ENCODE measurements at regions not wholly inside any gene's neighbourhood (a gene's known extent, or its start where the extent isn't known, plus 50 kb on each side); places are given as distances from the start of the nearest gene placed in this dataset.

GRCh38 chr2:226137201-226137811, 662.3 kb downstream of the IRS1 start:
- no peak for TF ChIP-seq CBX2 (IDR thresholded peaks at IDR 0.05; ENCODE audit: borderline replicate concordance, low read depth)
- no peak for TF ChIP-seq POLR2A (IDR thresholded peaks at IDR 0.05; ENCODE audit: low read length)
- TF ChIP-seq RFX5 (IDR thresholded peaks at IDR 0.05), result no peak
- TF ChIP-seq, protein P1, sequence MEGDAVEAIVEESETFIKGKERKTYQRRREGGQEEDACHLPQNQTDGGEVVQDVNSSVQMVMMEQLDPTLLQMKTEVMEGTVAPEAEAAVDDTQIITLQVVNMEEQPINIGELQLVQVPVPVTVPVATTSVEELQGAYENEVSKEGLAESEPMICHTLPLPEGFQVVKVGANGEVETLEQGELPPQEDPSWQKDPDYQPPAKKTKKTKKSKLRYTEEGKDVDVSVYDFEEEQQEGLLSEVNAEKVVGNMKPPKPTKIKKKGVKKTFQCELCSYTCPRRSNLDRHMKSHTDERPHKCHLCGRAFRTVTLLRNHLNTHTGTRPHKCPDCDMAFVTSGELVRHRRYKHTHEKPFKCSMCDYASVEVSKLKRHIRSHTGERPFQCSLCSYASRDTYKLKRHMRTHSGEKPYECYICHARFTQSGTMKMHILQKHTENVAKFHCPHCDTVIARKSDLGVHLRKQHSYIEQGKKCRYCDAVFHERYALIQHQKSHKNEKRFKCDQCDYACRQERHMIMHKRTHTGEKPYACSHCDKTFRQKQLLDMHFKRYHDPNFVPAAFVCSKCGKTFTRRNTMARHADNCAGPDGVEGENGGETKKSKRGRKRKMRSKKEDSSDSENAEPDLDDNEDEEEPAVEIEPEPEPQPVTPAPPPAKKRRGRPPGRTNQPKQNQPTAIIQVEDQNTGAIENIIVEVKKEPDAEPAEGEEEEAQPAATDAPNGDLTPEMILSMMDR (IDR thresholded peaks at IDR 0.05), result no peak
- TF ChIP-seq, protein P2, sequence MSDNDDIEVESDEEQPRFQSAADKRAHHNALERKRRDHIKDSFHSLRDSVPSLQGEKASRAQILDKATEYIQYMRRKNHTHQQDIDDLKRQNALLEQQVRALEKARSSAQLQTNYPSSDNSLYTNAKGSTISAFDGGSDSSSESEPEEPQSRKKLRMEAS (IDR thresholded peaks at IDR 0.05), result no peak
- TF ChIP-seq ELK1 (IDR thresholded peaks at IDR 0.05; ENCODE audit: low read depth, low read length), result no peak
- TF ChIP-seq MYC (IDR thresholded peaks at IDR 0.05; ENCODE audit: borderline replicate concordance, low read length), result no peak
- TF ChIP-seq SREBF2 (IDR thresholded peaks at IDR 0.05), result no peak
- no peak for TF ChIP-seq CEBPB (IDR thresholded peaks at IDR 0.05)
- TF ChIP-seq EHF (CRISPR knock-in tag; IDR thresholded peaks at IDR 0.05), result no peak
- TF ChIP-seq, protein P3, sequence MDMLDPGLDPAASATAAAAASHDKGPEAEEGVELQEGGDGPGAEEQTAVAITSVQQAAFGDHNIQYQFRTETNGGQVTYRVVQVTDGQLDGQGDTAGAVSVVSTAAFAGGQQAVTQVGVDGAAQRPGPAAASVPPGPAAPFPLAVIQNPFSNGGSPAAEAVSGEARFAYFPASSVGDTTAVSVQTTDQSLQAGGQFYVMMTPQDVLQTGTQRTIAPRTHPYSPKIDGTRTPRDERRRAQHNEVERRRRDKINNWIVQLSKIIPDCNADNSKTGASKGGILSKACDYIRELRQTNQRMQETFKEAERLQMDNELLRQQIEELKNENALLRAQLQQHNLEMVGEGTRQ (IDR thresholded peaks at IDR 0.05), result no peak
- no peak for TF ChIP-seq HOXA7 (CRISPR knock-in tag; IDR thresholded peaks at IDR 0.05)
- TF ChIP-seq CBX8 (IDR thresholded peaks at IDR 0.05), result no peak

All from A549 (cell line).